ENCODE measurements at regions not wholly inside any gene's neighbourhood (a gene's known extent, or its start where the extent isn't known, plus 50 kb on each side); places are given as distances from the start of the nearest gene placed in this dataset.
"Not testable (repeated sequence)": the region's sequence is repeated elsewhere in the genome, so short reads cannot be mapped to it uniquely, and the experiment has no call there.

DNA sequence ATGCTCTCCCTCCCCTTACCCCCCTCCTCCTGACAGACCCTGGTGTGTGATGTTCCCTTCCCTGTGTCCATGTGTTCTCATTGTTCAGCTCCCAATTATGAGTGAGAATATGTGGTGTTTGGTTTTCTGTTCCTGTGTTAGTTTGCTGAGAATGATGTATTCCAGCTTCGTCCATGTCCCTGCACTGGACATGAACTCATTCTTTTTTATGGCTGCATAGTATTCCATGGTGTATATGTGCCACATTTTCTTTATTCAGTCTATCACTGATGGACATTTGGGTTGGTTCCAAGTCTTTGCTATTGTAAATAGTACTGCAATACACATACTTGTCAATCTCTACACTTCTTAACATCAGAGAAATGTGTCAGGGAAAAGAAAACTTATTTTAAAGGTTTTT, 62.8 kb upstream of the COL25A1 start:
- TF ChIP-seq CTCF, POLR2A (IDR thresholded peaks at IDR 0.05): not testable (repeated sequence)
